Peyer's patch (tissue), 4 donors: ENCODE measurements at regions not wholly inside any gene's neighbourhood (a gene's known extent, or its start where the extent isn't known, plus 50 kb on each side); places are given as distances from the start of the nearest gene placed in this dataset.

Experiments used
- DNase-seq, 3 donors: peaks; one replicate each; pipeline ENCODE4 v3.0.0-alpha.2; 2017 to 2019
- H3K27ac ChIP-seq, 4 donors: fragments of 200-600 bp; sonication (generic); one replicate each; pipeline ENCODE4 v1.5.1; 2016 to 2019
- H3K27me3 ChIP-seq, 2 donors: fragments of 200-600 bp; sonication (generic); one replicate each; pipeline ENCODE4 v1.5.1; 2019
- H3K36me3 ChIP-seq, 3 donors: fragments of 200-600 bp; sonication (generic); one replicate each; pipeline ENCODE4 v1.5.1; 2016 to 2019
- H3K4me1 ChIP-seq, 4 donors: fragments of 200-600 bp; sonication (generic); one replicate each; pipeline ENCODE4 v1.5.1; 2016 to 2019
- H3K4me3 ChIP-seq, 4 donors: fragments of 200-600 bp; sonication (generic); 1 replicate in 3 of 4; 2 replicates in 1 of 4; pipeline ENCODE4 v1.5.1; 2016 to 2019; ENCODE audit warnings: mild to moderate bottlenecking in 1 of 4
- H3K9me3 ChIP-seq, 4 donors: fragments of 200-600 bp; sonication (generic); one replicate each; pipeline ENCODE4 v1.5.1; 2016 to 2019; ENCODE audit warnings: mild to moderate bottlenecking in 1 of 4
- CTCF ChIP-seq, 6 experiments: fragments of 450-650 bp in 4 of 6; fragments of 200-600 bp in 2 of 6; sonication (generic) in 1 of 6; IDR thresholded peaks; one replicate each; pipeline ENCODE4 v1.5.1; 2017 to 2019; ENCODE audit warnings: antibody characterized with exemption in 6 of 6, mild to moderate bottlenecking in 3 of 6, moderate library complexity in 1 of 6
- POLR2A ChIP-seq, 2 donors: fragments of 450-650 bp; IDR thresholded peaks; one replicate each; pipeline ENCODE4 v1.5.1; 2017; ENCODE audit warnings: antibody characterized with exemption in 2 of 2, mild to moderate bottlenecking in 2 of 2, moderate library complexity in 2 of 2

DNA sequence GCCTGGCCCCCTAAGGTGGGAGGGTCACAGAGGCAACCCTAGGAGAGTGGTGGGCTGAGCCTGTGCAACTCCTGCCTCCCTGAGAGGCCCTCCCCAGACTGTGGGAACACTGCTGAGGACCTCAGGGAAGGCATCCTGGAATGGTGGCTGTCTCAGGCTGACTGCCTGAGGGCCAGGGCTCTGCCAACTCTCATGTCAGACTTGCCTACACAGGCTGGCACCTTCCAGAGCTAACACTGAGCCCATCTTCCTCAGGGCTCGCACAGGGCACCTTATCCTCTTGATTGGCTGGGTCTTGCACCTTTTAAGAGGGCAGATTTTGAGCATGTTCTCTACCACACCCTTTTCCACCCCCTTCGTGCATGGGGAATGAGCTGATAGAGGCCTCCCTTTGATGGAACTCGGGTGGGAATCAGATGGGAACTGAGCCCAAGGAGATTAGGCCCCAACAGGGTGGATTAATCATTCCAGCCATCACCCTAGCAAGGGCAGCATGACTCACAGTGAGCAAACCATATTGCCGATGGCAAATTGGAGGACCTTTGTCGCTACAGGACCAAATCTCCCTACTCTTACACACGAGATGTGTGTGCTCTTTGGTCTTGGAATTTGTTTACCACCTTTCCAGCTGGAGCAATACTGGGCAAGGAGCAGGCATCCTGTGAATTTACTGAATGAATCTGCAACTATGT lies 702.8 kb downstream of the VRK1 start:
- no peaks in the 10 kb centered on the region for H3K36me3 ChIP-seq
- H3K4me1 ChIP-seq = no peaks in the 10 kb centered on the region
- no peaks in the 10 kb centered on the region for H3K27me3 ChIP-seq
- TF ChIP-seq CTCF (IDR thresholded peaks at IDR 0.05) (no peak), POLR2A (IDR thresholded peaks at IDR 0.05) (no peak)
- H3K4me3 ChIP-seq = no peak overlapping the region
- H3K9me3 ChIP-seq = no peaks in the 10 kb centered on the region
- H3K27ac ChIP-seq = no peak overlapping the region
- DNase-seq = no peak

GRCh38 chr14:97506626-97507025 lies 709.4 kb downstream of the VRK1 start:
- no peaks in the 10 kb centered on the region for H3K9me3 ChIP-seq
- DNase-seq = no peak
- no peak overlapping the region for H3K27ac ChIP-seq
- no peaks in the 10 kb centered on the region for H3K27me3 ChIP-seq
- H3K4me3 ChIP-seq = no peak overlapping the region
- no peaks in the 10 kb centered on the region for H3K36me3 ChIP-seq
- no peaks in the 10 kb centered on the region for H3K4me1 ChIP-seq
- TF ChIP-seq CTCF (IDR thresholded peaks at IDR 0.05) (no peak), POLR2A (IDR thresholded peaks at IDR 0.05) (no peak)

DNA sequence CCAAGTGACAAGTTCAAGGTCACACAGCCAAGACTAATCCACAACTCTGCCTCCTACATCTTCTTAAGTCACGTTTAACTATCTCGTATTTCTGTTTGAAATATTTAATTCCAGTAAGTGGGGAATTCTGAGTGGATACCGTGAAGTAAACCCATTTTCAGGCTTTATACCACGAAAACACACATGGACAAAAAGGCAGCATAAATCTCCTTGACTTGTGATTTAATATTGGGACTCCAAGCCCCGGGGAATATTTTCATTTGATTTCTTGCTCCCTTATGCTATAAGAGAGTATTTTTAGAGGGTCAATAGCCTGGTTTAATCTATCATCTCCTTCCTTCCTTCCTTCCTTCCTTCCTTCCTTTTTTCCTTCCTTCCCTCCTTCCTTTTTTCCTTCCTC lies 716.7 kb downstream of the VRK1 start:
- no peaks in the 10 kb centered on the region for H3K36me3 ChIP-seq
- TF ChIP-seq POLR2A (IDR thresholded peaks at IDR 0.05) = no peak
- TF ChIP-seq CTCF (IDR thresholded peaks at IDR 0.05) = no peak
- H3K4me3 ChIP-seq = no peak overlapping the region
- H3K9me3 ChIP-seq = no peaks in the 10 kb centered on the region
- H3K27ac ChIP-seq = no peak overlapping the region
- no peak for DNase-seq
- H3K4me1 ChIP-seq = no peaks in the 10 kb centered on the region
- H3K27me3 ChIP-seq = no peaks in the 10 kb centered on the region

DNA sequence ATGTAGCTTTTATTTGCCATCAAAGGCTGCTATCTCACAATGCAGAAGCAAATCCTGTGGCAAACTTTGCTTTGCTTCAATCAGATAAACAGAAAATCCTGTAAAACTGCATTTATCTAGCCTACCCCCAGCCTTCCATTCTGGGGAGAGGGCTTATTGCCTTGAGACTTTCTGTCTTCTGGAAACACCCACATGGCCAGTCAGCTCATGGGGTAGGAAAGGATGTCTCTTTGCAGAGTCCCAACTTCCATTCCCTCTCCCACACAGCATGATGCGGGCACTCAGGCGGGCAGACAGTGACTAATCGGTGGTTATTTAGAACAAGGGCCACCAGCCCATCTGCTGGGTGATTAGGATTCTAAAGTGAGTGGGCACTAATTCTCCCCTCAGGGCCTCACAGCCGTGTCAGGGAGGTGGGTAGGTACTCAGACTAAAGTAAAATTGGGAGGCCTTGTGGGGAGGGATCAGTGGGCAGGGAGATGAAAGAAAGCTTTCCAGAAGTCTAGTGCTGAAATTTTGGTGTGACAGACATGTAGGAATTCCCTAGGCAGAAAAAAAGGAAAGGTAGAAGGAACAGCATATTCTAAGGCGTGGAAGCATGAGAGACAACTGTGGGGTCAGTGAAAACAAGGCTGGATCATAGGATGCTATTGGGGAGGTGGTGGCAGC lies 720.5 kb downstream of the VRK1 start:
- no peak for TF ChIP-seq POLR2A (IDR thresholded peaks at IDR 0.05)
- no peak for TF ChIP-seq CTCF (IDR thresholded peaks at IDR 0.05)
- Histone ChIP-seq H3K4me1 (no peaks in the 10 kb centered on the region), H3K27me3 (no peaks in the 10 kb centered on the region), H3K36me3 (no peaks in the 10 kb centered on the region), H3K4me3 (no peak overlapping the region), H3K9me3 (no peaks in the 10 kb centered on the region), H3K27ac (no peak overlapping the region)
- no peak for DNase-seq

DNA sequence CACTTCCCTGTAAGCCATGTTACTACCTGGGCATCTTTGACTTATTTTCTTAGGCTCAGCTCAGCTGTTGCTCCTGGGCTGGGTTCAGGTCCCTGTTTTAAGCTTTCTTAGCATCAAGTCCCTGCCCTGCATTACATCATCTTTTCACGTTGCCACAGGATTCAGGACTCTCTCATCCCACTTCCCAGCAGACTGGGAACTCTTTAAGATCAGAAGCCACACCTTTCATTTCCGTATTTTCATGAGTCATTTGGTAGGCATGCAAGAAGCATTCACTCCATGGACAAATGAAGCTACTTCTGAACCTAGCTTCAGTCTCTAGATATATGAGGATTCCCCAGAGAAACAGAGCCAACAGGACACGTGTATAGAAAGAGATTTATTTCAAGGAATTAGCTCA lies 726.8 kb downstream of the VRK1 start:
- Histone ChIP-seq H3K4me1 (no peaks in the 10 kb centered on the region), H3K9me3 (no peaks in the 10 kb centered on the region), H3K27me3 (no peaks in the 10 kb centered on the region), H3K4me3 (no peak overlapping the region), H3K27ac (no peak overlapping the region), H3K36me3 (no peaks in the 10 kb centered on the region)
- TF ChIP-seq CTCF (IDR thresholded peaks at IDR 0.05) (no peak), POLR2A (IDR thresholded peaks at IDR 0.05) (no peak)
- DNase-seq = no peak
